GM23338 (cell line): ENCODE measurements at regions not wholly inside any gene's neighbourhood (a gene's known extent, or its start where the extent isn't known, plus 50 kb on each side); places are given as distances from the start of the nearest gene placed in this dataset.

Experiments used
- CTCF ChIP-seq, 2 experiments: fragments of 200-600 bp in 1 of 2; sonication (generic) in 1 of 2; conservative IDR thresholded peaks; 2 replicates each; pipeline versions ENCODE4 v1.5.1 to v1.6.1; 2016 to 2017; ENCODE audit warnings: antibody characterized with exemption in 2 of 2, low read depth in 2 of 2, mild to moderate bottlenecking in 2 of 2, moderate library complexity in 1 of 2
- REST ChIP-seq: IDR thresholded peaks from one replicate; pipeline ENCODE4 v1.6.1; 2018; ENCODE audit warnings: antibody characterized with exemption; ENCODE audit not compliant: unreplicated experiment

- no peak for TF ChIP-seq CTCF (conservative IDR thresholded peaks at IDR 0.05; ENCODE audit: low read depth in 2 of 2)
- no peak for TF ChIP-seq REST
These were observed 345.3 kb downstream of the GABRG1 start for GRCh38 chr4:45778514-45778913.
